NCI-H146 treated with DMSO at 0.1 percent for 48 hours (cell line): ENCODE measurements at regions not wholly inside any gene's neighbourhood (a gene's known extent, or its start where the extent isn't known, plus 50 kb on each side); places are given as distances from the start of the nearest gene placed in this dataset.

Experiments
- DNase-seq: peaks from one replicate; lab custom pipeline; 2025; ENCODE audit not compliant: unreplicated experiment; lab: John Stamatoyannopoulos, UW

DNA sequence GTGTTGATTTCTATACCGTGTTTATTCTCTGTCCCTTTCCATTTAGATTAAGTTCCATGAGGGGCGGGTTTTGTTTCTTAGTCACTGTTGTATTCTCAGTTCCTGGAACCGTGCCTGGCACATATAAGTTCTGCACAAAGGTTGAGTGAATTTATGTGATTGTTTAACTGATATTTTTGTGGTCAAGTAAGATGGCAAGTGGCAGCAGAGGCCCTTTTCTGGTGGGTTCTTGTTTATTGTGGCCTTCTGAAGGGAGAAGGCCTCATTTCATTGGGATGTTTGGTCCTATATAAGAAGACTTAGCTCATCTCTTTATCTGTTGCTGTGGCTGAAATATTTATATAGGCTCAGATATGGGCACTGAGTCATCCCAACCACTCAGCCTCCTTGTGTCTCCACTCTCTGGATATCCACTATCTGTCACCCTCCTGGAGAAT, 262.5 kb downstream of the PSAT1 start:
- no peak for DNase-seq

DNA sequence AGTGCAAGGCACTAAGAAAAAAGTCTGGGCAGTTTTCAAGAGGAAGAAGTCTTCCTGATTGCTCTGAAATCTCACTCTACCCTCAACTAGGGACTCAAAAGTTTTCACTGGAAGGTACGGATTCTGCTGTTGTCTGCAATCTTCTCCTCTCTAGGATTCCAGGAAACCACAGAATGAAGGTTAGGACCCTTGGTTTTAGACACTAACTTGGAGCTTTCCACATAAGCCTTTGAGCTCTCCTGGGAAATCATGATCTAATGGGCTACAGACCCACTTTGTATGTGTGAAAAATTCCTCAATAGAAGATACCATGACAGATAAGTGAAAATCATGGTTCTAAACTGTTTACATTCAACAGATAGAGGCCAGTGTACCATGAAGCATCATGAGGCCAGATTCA, 265.1 kb downstream of the PSAT1 start:
- DNase-seq: no peak

DNA sequence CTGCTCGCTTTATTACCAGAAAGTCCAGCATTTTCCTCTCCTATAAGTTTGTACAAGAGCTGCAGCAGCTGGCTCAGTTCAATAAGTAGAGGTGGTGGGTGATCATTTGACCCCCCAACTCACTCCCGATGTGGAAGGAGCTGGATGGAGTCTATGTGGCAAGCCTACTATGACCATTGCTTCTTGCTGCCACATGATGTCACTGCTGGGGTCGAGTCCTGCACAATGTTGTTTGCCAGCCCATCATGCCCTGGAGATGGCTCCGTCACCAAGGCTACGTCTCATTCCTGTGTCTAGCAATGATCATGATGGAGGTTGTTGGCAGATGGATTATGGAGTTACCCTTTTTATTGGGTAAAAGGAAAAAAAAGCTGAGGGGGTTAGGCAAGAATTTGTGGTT, 266.3 kb downstream of the PSAT1 start:
- DNase-seq: no peak

DNA sequence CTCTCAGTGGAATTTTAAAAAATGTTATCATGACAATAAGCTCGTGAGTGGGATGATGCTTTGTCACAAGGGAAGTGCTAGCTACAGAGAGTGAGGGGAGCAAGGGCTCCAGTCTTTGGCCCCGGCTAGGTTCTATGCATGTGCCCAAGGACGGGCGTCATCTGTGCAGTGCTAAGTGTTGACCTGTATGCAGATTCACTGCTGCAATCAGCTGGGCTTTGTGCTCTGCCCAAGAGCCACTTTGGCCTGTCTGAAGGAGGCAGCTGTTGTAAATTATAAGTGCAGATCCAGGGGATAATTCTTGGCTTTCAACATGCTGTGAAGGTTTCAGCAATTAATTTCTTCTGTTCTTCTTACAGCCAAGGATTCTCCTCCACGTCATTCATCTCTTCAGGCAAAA, 268.6 kb downstream of the PSAT1 start:
- DNase-seq: no peak

DNA sequence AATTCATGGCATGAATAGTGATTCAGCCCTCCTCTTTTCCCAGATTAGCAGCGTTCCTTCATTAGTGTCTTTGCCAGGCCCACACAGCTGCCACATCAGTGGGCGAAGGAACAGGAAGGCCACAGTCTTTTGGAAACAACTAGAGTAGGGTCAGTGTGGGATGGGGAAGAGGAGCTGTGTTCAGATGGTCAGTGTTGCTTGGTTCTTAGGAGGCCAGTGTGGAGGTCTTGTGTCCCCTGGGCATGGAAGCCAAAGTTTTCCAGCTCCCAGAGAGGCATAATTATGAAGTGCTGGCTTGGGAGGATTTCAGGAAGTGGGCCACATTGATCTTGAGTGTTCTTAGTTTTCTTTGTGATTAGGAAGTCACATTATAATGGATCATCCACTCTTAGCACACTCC, 269.6 kb downstream of the PSAT1 start:
- DNase-seq: no peak

DNA sequence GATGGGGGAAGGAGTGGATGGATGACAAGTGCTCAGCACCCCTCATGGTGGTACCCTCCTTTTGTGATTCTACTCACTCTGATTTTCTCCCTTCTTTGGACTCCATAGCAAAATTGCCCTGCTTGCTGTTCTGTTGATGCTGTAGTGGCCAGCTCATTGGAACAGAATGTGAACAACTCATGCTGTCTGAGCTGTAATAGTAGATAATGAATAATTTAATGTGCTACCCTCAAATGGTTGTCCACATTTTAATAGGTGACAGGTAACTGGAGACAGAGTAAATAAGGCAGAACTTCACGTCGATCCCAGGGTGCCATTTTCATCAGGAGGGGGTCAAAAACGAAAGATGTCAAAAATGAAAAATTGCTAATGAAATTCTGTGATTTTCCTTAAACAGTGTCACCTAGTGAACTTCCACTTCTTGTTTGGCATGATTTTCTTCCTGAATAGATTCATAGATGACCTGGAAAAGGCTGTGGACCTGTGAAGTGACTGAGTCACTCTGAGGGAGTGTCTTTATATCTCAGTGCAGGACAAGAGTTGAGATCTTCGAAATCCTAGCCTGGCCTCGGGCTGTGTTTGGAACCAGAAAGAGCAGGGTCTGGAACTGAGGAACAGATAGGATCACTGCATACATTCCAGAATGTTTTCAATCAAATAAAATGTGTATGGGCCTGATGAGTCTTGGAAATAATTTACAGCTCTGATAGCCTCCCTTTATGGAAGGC, 270.2 kb downstream of the PSAT1 start:
- DNase-seq: peak; percentile 11

DNA sequence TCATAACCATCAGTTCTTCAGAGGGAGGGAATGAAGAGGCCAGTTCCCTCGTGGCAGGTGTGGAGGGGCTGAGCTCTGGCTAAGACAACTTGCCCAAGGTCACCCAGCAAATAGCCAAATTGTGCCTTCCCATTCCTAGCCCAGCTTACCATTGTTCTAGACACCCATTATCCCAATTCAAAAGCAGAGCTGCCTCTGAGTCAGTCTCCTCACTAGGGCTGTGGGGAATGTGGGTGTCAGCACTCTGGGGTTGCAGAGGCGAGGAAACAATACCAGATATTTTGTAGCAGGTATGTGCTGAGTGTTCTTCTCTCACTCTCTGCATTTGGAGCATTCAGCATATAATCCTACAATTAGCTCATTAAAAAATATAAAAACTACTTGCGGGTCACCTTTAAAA, 270.8 kb downstream of the PSAT1 start:
- DNase-seq: no peak

DNA sequence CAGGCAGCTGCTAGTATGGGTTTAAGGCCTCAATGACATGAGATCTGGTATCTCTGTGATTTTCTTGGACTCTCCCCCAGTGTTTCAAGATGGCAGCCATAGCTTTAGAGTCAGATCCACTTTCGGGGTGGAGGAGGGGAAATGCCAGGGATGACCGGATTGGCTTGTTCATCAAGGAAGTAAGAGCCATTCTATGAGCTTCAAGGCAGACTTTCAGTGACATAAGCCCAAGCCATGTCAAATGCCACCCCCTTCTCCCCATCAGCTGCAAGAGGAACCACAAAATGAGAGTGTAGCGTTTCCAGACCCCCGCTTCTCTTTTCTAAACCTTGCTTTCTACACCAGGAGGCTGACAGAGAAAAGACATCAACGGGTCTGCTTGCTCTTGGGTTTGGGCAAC, 271.8 kb downstream of the PSAT1 start:
- DNase-seq: no peak

DNA sequence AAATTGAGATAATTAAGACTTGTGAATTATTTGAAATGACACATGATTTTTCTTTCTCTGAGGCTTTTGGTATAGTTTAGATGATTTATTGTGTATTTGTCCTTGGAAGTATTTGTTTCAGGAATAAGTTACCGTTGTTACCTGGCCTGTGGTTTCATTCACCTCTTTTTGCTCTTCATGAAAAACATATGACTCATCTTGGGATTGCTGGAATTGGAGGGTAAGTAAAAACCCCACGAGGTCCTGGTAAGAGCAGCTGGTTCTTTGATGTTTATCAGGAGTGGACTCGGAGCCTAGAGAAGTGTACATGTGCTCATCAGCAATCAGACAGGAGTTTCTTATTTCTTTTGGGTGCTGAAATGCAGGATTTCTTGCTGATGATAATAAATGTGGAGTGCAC, 275.3 kb downstream of the PSAT1 start:
- DNase-seq: no peak

DNA sequence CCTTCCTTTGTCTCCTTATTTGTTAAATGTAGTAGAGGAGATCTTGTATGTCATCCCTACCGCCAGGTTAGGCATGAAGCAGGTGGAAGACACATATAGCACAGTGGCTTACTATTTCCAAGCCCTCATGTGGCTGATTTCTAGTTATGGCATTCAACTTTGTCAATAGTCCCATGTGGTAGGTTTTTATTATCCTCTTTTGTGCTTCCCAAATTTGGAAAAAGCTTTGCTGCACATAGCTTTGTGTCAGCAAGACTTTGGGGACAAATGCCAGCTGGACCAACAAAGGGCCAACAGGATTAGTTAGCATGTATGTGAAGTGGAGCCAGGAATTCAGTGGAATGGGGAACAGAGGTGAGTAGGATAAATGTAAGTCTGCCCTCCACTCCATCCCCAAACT, 276.3 kb downstream of the PSAT1 start:
- no peak for DNase-seq

DNA sequence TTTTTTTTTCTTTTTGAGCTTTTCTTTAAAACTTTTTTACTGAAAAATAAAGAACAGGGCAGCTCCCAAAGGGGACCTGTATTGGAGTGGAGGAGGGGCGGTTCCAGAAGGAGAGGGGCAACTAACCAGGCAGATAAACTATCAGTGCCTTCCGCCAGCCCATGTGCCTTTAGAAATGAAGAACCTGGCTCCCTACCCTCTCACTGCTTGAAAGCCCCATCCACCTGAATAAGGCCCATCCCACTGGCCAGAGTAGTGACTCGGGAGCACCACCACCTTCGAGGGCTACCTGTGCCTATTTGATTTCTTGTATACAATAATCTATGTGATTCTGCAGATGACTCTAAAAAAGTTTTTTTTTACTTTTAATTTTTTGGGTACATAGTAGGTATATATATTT, 276.7 kb downstream of the PSAT1 start:
- no peak for DNase-seq

DNA sequence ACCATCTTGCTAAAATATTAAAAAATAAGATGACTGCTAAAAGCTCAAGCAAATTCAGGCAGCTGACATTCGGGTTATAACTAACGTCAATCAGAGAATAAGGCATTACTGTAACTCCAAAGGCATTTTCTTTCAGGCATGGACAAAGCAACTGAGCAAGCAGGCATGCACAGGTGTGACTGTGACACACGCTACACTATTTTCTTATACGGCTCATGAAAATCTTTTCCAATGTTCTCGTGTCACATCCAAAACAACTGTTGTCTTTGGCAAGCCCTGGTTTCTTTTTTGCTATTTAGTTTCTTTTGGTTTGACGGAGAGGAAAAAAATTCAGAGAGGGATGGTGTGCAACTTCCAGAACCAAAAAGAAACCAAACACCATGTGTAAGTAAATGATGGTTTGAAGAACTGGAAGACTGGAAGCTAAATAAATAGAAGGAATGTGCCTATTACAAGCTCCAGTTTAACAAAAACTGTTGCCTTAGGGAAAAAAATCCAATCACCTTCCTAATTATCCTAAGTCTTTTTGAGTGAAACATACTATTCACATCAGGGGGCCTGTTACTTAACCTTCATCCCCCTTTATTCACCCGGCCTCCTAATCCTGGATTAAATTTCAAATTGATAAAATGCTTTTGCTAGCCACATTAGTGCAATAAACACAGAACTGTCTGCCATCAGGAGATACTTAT, 277.6 kb downstream of the PSAT1 start:
- DNase-seq: peak; percentile 60

DNA sequence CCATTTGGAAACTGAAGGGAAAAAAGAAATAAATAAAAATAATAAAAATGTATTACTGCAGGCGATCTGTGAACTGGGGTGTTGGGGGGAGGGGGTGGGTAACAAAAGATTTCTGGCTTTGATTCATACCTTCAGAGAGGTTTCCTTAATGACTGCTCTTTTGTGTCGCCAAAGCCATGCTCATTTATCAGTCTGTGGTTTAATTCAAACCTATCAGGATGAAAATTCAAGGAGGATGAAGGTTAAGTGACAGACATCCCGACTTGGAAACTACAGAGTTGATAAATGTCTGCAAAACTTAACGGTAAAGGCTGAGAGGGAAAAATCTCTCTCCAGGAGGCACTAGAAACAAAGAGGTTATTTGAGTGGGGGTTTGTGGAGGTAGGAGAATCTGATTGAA, 278.2 kb downstream of the PSAT1 start:
- no peak for DNase-seq

DNA sequence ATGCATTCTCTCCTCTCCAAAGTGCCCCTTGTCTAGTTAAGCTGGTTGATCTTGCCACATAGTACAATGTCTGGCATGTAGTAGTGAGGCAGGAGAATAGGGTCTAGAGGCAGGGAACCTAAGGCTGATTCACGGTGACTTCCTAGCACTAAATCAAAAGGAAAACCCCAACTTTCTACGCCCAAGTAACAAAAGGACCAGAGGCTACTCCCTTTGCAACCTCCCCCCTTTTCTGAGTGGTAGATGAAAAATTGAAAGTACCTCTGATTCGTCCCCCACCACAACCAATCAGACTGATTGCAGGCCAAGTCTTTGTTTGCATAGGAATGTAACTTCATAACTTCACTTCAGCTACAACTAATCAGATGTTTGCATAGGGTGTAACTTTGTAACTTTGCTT, 278.8 kb downstream of the PSAT1 start:
- no peak for DNase-seq

DNA sequence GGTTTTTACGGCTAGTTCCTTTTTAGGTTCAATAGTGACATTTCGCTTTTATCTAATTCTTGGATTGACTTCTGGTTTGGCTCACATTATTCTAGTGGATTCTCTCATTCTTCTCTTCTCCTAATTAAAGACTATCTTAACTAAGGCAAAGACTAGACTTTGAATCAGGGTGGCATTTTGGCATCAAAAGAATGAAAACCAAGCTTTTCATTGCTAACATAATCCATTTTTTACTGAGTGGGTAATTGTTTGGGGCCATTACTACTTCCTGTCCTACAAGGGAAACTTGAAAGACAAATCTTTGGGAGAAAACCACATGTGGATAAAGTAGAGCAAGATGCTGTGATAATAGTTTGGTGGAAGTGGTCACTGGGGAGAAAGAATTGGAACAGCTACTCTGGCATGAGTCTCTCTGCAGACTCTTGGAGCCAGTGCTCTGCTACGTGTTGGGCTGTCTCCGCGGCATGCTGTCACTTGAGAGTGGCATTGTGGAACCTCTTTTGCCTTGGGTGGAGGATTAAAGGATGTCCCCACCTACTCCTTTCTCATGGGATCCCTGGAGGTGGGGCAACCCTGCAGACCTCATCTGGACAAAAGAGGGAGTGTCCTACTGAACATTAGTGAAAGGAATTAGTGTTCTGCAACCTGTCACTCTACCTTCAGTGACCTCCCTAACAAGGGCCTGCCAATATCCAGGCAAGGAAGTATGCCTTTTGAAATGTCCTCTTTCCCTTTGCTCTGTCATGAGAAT, 280.4 kb downstream of the PSAT1 start:
- no peak for DNase-seq

DNA sequence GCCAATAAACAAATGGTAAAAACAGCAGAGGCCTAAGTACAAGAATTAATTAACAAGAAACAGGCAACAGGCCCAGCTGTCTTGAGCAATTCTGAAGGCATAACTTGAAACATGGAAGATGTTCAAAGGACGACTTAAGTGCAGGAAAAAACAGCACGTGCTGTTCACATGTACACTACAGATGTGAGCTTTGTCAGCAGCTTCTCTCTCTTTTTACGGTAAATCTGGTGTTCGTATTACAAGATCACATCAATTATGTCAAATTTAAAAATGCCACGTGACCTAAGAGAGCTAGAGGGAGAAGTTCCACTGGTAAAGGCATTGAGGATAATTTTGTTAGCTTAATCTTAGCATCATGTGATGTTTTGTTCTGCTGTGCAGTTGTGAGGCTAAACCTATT, 281.1 kb downstream of the PSAT1 start:
- no peak for DNase-seq

DNA sequence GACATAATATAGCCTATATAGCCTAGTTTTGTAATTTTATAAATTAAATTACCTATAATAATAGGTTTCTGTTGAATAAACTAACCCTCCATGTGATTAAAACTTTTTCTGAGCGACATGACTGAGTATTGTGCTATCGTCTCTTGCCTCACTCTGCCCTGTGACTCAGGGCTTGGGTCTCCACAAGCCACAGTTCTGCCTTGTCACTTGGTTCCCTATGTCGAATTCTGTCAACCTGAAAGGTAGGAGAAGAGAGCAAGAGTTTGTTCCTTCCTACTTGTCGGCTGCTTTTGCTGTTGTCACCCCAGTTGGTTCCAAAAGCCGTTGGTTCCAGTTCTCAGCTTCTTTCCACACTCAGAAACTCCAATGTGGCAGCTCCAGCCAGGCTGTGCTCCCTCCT, 285.9 kb downstream of the PSAT1 start:
- DNase-seq: no peak

DNA sequence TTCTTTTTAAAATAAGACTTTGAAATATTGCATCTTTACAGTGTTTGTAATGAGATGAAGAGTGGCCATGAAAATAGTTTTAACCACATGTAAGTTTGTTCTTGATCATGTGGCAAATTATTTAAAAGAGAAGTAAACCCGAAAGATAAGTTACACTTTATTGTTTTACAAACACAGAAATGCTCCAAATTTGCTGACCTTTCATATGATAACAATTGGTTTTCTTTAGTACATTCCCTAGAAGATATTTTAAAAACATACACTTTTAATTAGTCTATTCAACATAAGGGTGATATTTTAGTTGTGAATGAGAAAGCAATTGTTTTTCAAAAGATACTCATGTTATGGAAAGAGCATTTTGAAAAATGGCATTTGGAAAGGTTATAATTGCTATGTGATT, 287.7 kb downstream of the PSAT1 start:
- DNase-seq: no peak

DNA sequence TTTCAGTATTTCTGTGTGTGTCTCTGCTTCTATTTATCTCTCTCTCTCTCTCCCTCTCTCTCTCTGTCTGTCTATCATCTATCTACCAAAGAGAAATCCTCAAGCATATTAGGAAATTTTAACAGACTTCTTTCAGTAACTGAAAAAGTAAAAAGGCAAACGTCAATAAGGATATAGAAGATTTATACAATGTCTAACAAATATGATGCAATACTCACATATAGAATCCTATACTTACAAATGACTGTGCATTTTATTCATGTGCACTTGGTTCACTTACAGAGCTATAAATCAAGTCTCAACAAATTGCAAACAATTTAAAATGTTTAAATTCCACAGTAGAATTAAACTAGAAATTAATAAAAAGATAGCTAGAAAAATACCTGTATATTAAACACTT, 289.0 kb downstream of the PSAT1 start:
- no peak for DNase-seq

DNA sequence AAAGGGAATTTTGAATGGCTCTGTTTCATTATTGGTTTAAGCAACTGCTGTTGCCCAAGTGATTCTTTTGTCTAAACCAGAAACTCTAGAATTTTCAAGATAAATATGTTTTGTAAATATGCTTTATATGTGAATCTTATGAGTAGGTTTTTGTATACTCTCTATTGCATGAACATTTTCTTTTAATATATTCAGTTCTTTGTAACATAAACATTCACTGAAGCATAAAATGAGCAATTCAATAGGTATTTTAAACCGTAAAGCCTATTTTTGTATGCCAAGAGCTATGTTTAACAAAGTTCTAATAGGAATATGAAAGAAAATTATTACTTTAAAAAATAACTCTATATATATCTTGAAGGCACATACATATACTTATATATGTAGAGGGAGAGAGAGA, 293.1 kb downstream of the PSAT1 start:
- DNase-seq: no peak

DNA sequence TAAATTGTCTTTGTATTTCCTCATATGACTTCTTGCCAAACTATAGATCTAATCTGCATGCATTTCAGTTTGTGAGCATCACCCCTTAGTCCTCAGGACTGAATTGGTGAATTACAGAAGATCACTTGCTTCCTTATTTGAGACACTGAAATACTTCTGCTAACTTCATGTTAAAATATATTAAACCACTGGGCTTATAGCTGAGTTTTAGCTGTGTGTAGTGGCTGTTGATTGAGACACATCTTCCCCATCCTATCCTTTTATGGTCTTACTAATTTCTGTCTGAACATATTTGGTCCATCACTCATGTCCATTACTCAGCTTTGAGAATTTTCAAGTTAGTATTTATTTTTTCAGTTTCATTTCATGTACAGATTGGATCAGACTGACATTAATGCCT, 295.9 kb downstream of the PSAT1 start:
- no peak for DNase-seq
